SKM-1 treated with dmso at 0.1 percent for 144 hours (cell line): ENCODE measurements at regions not wholly inside any gene's neighbourhood (a gene's known extent, or its start where the extent isn't known, plus 50 kb on each side); places are given as distances from the start of the nearest gene placed in this dataset.

Experiments
- DNase-seq: peaks from one replicate; lab custom pipeline; 2025; ENCODE audit not compliant: unreplicated experiment; lab: John Stamatoyannopoulos, UW

GRCh38 chr14:62130441-62130840 lies 368.2 kb downstream of the SNAPC1 start:
- DNase-seq, result no peak

GRCh38 chr14:62133776-62134550 lies 371.7 kb downstream of the SNAPC1 start:
- DNase-seq, result no peak

- no peak for DNase-seq
Observed at GRCh38 chr14:62138593-62138992, 376.4 kb downstream of the SNAPC1 start.

- no peak for DNase-seq
Observed at GRCh38 chr14:62141139-62141538, 378.9 kb downstream of the SNAPC1 start.

GRCh38 chr14:62143245-62143644 lies 381.0 kb downstream of the SNAPC1 start:
- DNase-seq, result no peak

GRCh38 chr14:62144863-62145262 lies 382.6 kb downstream of the SNAPC1 start:
- no peak for DNase-seq

GRCh38 chr14:62146030-62146429 lies 383.8 kb downstream of the SNAPC1 start:
- no peak for DNase-seq

- no peak for DNase-seq
Observed at GRCh38 chr14:62156052-62156451, 393.8 kb downstream of the SNAPC1 start.

- no peak for DNase-seq
Observed at GRCh38 chr14:62158779-62159178, 396.6 kb downstream of the SNAPC1 start.

GRCh38 chr14:62159314-62159713 lies 397.1 kb downstream of the SNAPC1 start:
- DNase-seq, result no peak

- peak; percentile 1 for DNase-seq
Observed at GRCh38 chr14:62162998-62163589, 400.9 kb downstream of the SNAPC1 start.

- no peak for DNase-seq
Observed at GRCh38 chr14:62168564-62169155, 406.4 kb downstream of the SNAPC1 start.

- DNase-seq, result peak; percentile 1
Observed at GRCh38 chr14:62179367-62180018, 417.3 kb downstream of the SNAPC1 start.

- no peak for DNase-seq
Observed at GRCh38 chr14:62181591-62181990, 419.4 kb downstream of the SNAPC1 start.

GRCh38 chr14:62185078-62185477 lies 422.9 kb downstream of the SNAPC1 start:
- no peak for DNase-seq

GRCh38 chr14:62187265-62187664 lies 425.0 kb downstream of the SNAPC1 start:
- DNase-seq, result no peak

GRCh38 chr14:62189698-62190097 lies 427.5 kb downstream of the SNAPC1 start:
- DNase-seq, result no peak

- no peak for DNase-seq
Observed at GRCh38 chr14:62206456-62206855, 444.2 kb downstream of the SNAPC1 start.

GRCh38 chr14:62209287-62209899 lies 447.2 kb downstream of the SNAPC1 start:
- DNase-seq, result no peak

GRCh38 chr14:62213516-62213915 lies 451.3 kb downstream of the SNAPC1 start:
- no peak for DNase-seq

- no peak for DNase-seq
Observed at GRCh38 chr14:62216121-62216520, 453.9 kb downstream of the SNAPC1 start.
